Esophagus squamous epithelium (tissue), 5 donors: ENCODE measurements at regions not wholly inside any gene's neighbourhood (a gene's known extent, or its start where the extent isn't known, plus 50 kb on each side); places are given as distances from the start of the nearest gene placed in this dataset.

Experiments used
- DNase-seq: peaks from one replicate; lab custom pipeline; 2025; lab: John Stamatoyannopoulos, UW
- H3K27ac ChIP-seq, 4 donors: fragments of 200-600 bp; sonication (generic); one replicate each; pipeline ENCODE4 v1.5.1; 2016 to 2019; ENCODE audit warnings: mild to moderate bottlenecking in 1 of 4
- H3K27me3 ChIP-seq, 4 donors: fragments of 200-600 bp; sonication (generic); 1 replicate in 3 of 4; 2 replicates in 1 of 4; pipeline versions ENCODE4 v1.5.1 to v1.6.0; 2017 to 2021; ENCODE audit warnings: antibody characterized with exemption in 1 of 4
- H3K36me3 ChIP-seq, 3 donors: fragments of 200-600 bp; sonication (generic); one replicate each; pipeline ENCODE4 v1.5.1; 2016 to 2019
- H3K4me1 ChIP-seq, 3 donors: fragments of 200-600 bp; sonication (generic); one replicate each; pipeline ENCODE4 v1.5.1; 2017 to 2019
- H3K4me3 ChIP-seq, 4 donors: fragments of 200-600 bp; sonication (generic); 1 replicate in 3 of 4; 2 replicates in 1 of 4; pipeline ENCODE4 v1.5.1; 2016 to 2019; ENCODE audit warnings: mild to moderate bottlenecking in 2 of 4, moderate library complexity in 1 of 4
- H3K9me3 ChIP-seq, 3 donors: fragments of 200-600 bp; sonication (generic); one replicate each; pipeline ENCODE4 v1.5.1; 2016 to 2019
- POLR2A ChIP-seq, 4 donors: fragments of 450-650 bp; IDR thresholded peaks; one replicate each; pipeline ENCODE4 v1.6.1; 2017; ENCODE audit warnings: antibody characterized with exemption in 4 of 4, mild to moderate bottlenecking in 4 of 4, moderate library complexity in 3 of 4
- WGBS, 2 donors: methylation state at CpG; one replicate each; pipeline ENCODE4 v1.1.5; 2018; 5-methylcytosine and 5-hydroxymethylcytosine counted together
- intact Hi-C: fragments of 100-400 bp; cut with DNase I; formaldehyde crosslinking; loops from one replicate; pipeline ENCODE4 v1.15.0; 2022
- TF ChIP-seq, protein P1 (sequence below), 6 experiments: fragments of 450-650 bp in 4 of 6; fragments of 200-600 bp in 2 of 6; sonication (generic) in 2 of 6; IDR thresholded peaks; one replicate each; pipeline ENCODE4 v1.5.1; 2016 to 2019; ENCODE audit warnings: antibody characterized with exemption in 6 of 6, mild to moderate bottlenecking in 4 of 6, moderate library complexity in 4 of 6
- donor health status: DM: yes; HTN: yes; CAD: no.

DNA sequence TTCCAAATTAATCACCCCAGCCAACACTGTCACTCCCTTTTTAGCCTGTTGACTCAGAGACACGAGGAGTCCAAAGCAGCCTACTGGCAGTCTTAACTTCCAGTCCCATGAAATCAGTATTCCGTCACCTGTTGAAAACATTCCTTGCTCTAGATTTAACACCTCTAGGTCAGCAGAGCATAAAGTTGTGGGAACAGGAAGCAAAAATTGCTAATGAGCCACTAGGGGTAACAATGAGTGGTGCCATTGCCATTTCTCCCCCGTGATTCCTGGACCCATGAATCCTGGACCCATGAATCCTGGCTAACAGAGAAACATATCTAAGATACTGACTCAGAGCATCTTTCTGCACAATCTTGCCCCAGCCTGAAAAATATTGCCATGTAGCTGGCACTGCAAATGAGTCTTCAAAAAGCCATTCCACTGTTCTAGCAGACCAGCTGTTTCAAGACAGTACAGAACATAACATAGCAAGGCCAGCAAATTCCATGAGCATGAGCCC lies 252.7 kb upstream of the PTER start:
- H3K27me3 ChIP-seq = no peaks in the 10 kb centered on the region
- no peaks in the 10 kb centered on the region for H3K4me1 ChIP-seq
- TF ChIP-seq, protein P1, sequence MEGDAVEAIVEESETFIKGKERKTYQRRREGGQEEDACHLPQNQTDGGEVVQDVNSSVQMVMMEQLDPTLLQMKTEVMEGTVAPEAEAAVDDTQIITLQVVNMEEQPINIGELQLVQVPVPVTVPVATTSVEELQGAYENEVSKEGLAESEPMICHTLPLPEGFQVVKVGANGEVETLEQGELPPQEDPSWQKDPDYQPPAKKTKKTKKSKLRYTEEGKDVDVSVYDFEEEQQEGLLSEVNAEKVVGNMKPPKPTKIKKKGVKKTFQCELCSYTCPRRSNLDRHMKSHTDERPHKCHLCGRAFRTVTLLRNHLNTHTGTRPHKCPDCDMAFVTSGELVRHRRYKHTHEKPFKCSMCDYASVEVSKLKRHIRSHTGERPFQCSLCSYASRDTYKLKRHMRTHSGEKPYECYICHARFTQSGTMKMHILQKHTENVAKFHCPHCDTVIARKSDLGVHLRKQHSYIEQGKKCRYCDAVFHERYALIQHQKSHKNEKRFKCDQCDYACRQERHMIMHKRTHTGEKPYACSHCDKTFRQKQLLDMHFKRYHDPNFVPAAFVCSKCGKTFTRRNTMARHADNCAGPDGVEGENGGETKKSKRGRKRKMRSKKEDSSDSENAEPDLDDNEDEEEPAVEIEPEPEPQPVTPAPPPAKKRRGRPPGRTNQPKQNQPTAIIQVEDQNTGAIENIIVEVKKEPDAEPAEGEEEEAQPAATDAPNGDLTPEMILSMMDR (IDR thresholded peaks at IDR 0.05) = no peak
- TF ChIP-seq POLR2A (IDR thresholded peaks at IDR 0.05) = no peak
- DNase-seq = no peak
- WGBS, 2 donors = 70 to 74% methylated on average over 3 of the region's 3 CpGs
- H3K9me3 ChIP-seq = no peaks in the 10 kb centered on the region
- H3K4me3 ChIP-seq = no peak overlapping the region
- intact Hi-C loops = no loop called here
- H3K27ac ChIP-seq = peak overlapping the region in 1 of 4 donors; percentile 14
- H3K36me3 ChIP-seq = no peaks in the 10 kb centered on the region

DNA sequence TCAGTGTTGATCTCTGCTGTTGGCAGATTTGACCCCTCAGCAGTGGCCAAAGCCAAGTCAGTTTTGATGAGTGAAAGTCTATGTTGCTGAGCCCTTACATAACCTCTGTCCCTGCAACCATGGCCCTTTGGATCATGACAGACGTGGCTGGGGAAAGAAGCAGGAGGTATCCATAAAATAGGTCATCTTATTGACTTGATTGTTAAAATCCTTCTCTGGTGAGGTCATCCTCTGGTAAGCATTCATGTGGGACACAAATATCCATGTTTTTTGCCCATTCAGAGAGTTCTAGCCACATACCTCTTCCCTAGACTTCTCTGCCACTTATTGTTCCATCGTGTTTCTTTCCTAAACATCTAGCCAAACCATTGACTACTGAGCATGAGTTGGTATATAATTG lies 251.9 kb upstream of the PTER start:
- 37 to 66% methylated on average over 2 of the region's 2 CpGs for WGBS, 2 donors
- Histone ChIP-seq H3K9me3 (no peaks in the 10 kb centered on the region), H3K27ac (no peak overlapping the region), H3K4me1 (no peaks in the 10 kb centered on the region), H3K27me3 (no peaks in the 10 kb centered on the region), H3K36me3 (no peaks in the 10 kb centered on the region), H3K4me3 (no peak overlapping the region)
- intact Hi-C loops = no loop called here
- DNase-seq = no peak
- TF ChIP-seq POLR2A (IDR thresholded peaks at IDR 0.05) = no peak
- TF ChIP-seq, protein P1 (IDR thresholded peaks at IDR 0.05) = no peak

DNA sequence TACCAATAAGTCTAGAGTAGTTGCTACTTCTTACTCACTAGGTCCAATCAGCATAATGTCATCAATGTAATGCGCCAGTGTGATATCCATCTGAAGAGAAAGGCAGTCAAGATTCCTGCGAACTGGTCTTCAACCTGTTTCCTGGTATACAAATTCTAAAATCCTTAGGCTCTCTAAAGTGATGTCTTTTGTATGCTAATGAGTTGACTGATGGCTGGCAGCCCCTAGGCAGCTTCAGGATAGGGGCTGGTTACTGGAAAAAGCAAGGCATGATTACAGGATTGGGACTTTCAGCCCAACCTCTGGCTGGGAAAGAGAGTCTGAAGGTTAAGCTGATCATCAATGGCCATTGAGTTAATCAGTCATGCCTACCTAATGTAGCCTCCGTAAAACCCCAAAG lies 250.2 kb upstream of the PTER start:
- H3K9me3 ChIP-seq = no peaks in the 10 kb centered on the region
- no peaks in the 10 kb centered on the region for H3K4me1 ChIP-seq
- no peak for TF ChIP-seq POLR2A (IDR thresholded peaks at IDR 0.05)
- TF ChIP-seq, protein P1 (IDR thresholded peaks at IDR 0.05) = no peak
- H3K36me3 ChIP-seq = no peaks in the 10 kb centered on the region
- 84 to 87% methylated on average over 3 of the region's 3 CpGs for WGBS, 2 donors
- intact Hi-C loops = no loop called here
- no peak for DNase-seq
- H3K27ac ChIP-seq = no peak overlapping the region
- H3K27me3 ChIP-seq = no peaks in the 10 kb centered on the region
- H3K4me3 ChIP-seq = no peak overlapping the region

DNA sequence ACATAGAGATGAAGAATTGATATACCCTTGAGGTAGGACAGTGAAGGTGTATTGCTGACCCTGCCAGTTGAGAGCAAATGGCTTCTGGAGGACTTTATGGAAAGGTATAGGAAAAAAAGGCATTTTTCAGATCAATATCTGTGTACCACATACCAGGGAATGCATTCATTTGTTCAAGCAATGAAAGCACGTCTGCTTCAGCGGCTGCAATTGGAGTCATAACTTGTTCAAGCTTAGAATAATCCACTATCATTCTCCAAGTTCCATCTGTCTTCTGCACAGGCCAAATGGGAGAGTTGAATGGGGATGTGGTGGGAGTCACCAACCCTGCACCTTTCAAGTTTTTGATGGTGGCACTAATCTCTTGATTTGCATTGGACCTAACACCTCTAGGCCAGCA lies 249.6 kb upstream of the PTER start:
- no peaks in the 10 kb centered on the region for H3K9me3 ChIP-seq
- H3K27ac ChIP-seq = no peak overlapping the region
- DNase-seq = no peak
- H3K4me3 ChIP-seq = no peak overlapping the region
- intact Hi-C loops = no loop called here
- TF ChIP-seq, protein P1 (IDR thresholded peaks at IDR 0.05) = no peak
- no peak for TF ChIP-seq POLR2A (IDR thresholded peaks at IDR 0.05)
- 75% methylated on average over 2 of the region's 2 CpGs for WGBS, 2 donors
- H3K4me1 ChIP-seq = no peaks in the 10 kb centered on the region
- no peaks in the 10 kb centered on the region for H3K27me3 ChIP-seq
- H3K36me3 ChIP-seq = no peaks in the 10 kb centered on the region

DNA sequence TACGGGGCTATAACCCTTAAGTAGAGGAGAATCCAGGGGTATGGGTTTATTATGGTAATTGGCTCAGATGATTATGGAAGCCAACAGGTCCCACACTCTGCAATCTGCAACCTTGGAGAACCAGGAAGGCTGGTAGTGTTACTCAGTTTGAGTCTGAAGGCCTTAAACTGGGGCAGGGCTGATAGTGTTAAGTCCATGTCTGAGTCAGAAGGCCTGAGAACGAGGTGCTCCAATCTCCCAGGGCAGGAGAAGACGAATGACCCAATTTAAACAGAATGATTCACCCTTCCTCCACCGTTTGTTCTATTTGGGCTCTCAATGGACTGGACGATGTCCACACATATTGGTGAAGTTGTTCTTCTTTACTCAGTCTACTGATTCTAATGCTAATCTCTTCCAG lies 244.5 kb upstream of the PTER start:
- no peaks in the 10 kb centered on the region for H3K27me3 ChIP-seq
- WGBS, 2 donors = 44 to 54% methylated on average over 5 of the region's 5 CpGs
- H3K9me3 ChIP-seq = no peaks in the 10 kb centered on the region
- no peak overlapping the region for H3K4me3 ChIP-seq
- no peaks in the 10 kb centered on the region for H3K4me1 ChIP-seq
- H3K36me3 ChIP-seq = no peaks in the 10 kb centered on the region
- DNase-seq = no peak
- TF ChIP-seq, protein P1 (IDR thresholded peaks at IDR 0.05) = no peak
- no peak for TF ChIP-seq POLR2A (IDR thresholded peaks at IDR 0.05)
- intact Hi-C loops = no loop called here
- no peak overlapping the region for H3K27ac ChIP-seq
